ENCODE measurements at regions not wholly inside any gene's neighbourhood (a gene's known extent, or its start where the extent isn't known, plus 50 kb on each side); places are given as distances from the start of the nearest gene placed in this dataset.

GRCh38 chr4:33386764-33387163 is 2666.6 kb downstream of the PCDH7 start:
- Histone ChIP-seq H3K9ac (ENCODE audit: low read length) (no peak overlapping the region), H3K27ac (ENCODE audit: low read depth, low read length) (no peak overlapping the region), H3K4me1 (ENCODE audit: control insufficient read depth, insufficient read depth, low read length) (no peaks in the 10 kb centered on the region), H3K36me3 (ENCODE audit: control insufficient read depth, insufficient read depth, low read length) (no peaks in the 10 kb centered on the region), H3K27me3 (ENCODE audit: control insufficient read depth, insufficient read depth, low read length) (no peaks in the 10 kb centered on the region), H3K4me3 (ENCODE audit: low read depth, low read length) (no peak overlapping the region), H3K9me3 (ENCODE audit: control insufficient read depth, insufficient read depth, low read depth, low read length) (peaks cover 10% of the 10 kb centered on the region; the same call in 1 of the 2 replicates)

DNA sequence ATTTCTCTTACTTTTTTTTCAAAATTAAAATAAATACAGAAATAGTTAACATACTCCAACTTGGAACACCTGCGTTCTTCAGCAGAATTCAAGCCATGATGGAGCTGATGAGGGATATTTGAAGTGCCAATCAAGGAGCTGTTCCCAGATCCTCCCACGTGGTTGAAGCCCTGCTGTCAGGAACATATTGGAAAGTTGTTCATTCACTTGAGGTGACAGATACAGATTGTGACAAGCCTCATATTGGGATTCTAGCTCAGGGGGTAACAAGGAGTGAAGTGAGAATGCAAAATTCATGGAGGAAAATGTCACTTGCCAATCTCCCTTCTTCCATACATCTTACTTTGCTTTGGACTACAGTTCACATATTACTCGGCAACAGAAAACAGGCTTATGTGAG is 2670.8 kb downstream of the PCDH7 start:
- H3K36me3 ChIP-seq (ENCODE audit: control insufficient read depth, insufficient read depth, low read length), result no peaks in the 10 kb centered on the region
- H3K9ac ChIP-seq (ENCODE audit: low read length), result no peak overlapping the region
- H3K4me1 ChIP-seq (ENCODE audit: control insufficient read depth, insufficient read depth, low read length), result no peaks in the 10 kb centered on the region
- no peak overlapping the region for H3K27ac ChIP-seq (ENCODE audit: low read depth, low read length)
- H3K4me3 ChIP-seq (ENCODE audit: low read depth, low read length), result no peak overlapping the region
- H3K27me3 ChIP-seq (ENCODE audit: control insufficient read depth, insufficient read depth, low read length), result no peaks in the 10 kb centered on the region
- no peaks in the 10 kb centered on the region for H3K9me3 ChIP-seq (ENCODE audit: control insufficient read depth, insufficient read depth, low read depth, low read length)

DNA sequence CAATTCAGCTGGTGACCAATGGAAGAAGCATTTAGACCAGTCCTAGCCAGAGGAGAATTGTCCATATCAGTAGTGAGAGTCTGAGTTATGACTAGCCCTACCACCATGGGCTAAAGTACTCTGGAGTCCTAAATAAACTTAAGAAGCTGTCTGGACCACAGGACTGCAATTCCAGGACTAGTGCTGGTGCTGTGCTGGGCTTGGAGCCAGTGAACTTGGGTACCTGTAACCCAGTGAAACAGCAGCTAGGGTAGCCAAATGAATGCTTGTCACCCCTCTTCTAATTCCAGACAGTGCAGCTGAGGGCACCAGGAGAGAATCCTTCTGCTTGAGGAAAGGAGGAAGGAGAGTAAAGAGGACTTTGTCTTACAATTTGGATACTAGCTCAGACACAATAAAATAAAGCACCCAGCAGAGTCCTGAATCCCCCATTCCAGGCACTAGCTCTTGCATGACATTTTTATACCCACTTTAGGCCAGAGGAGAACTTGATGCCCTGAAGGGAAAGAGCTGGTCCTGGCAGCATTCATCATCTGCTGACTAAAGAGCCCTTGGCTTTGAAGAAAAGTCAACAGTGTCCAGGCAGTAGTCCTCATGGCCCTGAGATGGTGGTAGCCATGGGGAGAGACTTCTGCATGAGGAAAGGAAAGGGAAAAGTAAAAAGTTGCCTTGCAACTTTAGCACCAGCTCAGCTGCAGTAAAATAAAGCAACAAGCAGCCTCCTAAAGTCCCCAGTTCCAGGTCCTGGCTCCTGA is 2675.7 kb downstream of the PCDH7 start:
- H3K9ac ChIP-seq (ENCODE audit: low read length), result no peak overlapping the region
- H3K27me3 ChIP-seq (ENCODE audit: control insufficient read depth, insufficient read depth, low read length), result no peaks in the 10 kb centered on the region
- no peak overlapping the region for H3K27ac ChIP-seq (ENCODE audit: low read depth, low read length)
- no peak overlapping the region for H3K4me3 ChIP-seq (ENCODE audit: low read depth, low read length)
- H3K4me1 ChIP-seq (ENCODE audit: control insufficient read depth, insufficient read depth, low read length), result no peaks in the 10 kb centered on the region
- no peaks in the 10 kb centered on the region for H3K9me3 ChIP-seq (ENCODE audit: control insufficient read depth, insufficient read depth, low read depth, low read length)
- no peaks in the 10 kb centered on the region for H3K36me3 ChIP-seq (ENCODE audit: control insufficient read depth, insufficient read depth, low read length)

DNA sequence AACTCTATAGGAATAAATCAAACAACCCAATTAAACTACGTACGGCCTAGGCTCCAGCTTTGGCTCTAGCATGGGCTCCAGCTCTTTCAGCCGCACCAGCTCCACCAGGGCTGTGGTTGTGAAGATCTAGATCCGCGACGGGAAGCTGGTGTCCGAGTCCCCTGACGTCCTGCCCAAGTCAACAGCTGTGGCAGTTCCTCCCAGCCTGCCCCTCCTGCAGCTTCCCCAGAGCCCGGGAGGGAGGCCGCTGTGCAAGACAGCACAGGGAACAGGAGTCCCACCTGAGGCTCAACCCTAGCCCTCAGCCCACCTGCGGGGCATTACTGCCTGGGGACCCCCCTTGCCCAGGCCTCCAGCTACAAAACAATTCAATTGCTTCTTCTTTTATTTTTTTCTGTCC is 2680.3 kb downstream of the PCDH7 start:
- no peak overlapping the region for H3K4me3 ChIP-seq (ENCODE audit: low read depth, low read length)
- H3K27me3 ChIP-seq (ENCODE audit: control insufficient read depth, insufficient read depth, low read length), result no peaks in the 10 kb centered on the region
- H3K9ac ChIP-seq (ENCODE audit: low read length), result no peak overlapping the region
- no peaks in the 10 kb centered on the region for H3K36me3 ChIP-seq (ENCODE audit: control insufficient read depth, insufficient read depth, low read length)
- H3K4me1 ChIP-seq (ENCODE audit: control insufficient read depth, insufficient read depth, low read length), result no peaks in the 10 kb centered on the region
- no peak overlapping the region for H3K27ac ChIP-seq (ENCODE audit: low read depth, low read length)
- H3K9me3 ChIP-seq (ENCODE audit: control insufficient read depth, insufficient read depth, low read depth, low read length), result no peaks in the 10 kb centered on the region

DNA sequence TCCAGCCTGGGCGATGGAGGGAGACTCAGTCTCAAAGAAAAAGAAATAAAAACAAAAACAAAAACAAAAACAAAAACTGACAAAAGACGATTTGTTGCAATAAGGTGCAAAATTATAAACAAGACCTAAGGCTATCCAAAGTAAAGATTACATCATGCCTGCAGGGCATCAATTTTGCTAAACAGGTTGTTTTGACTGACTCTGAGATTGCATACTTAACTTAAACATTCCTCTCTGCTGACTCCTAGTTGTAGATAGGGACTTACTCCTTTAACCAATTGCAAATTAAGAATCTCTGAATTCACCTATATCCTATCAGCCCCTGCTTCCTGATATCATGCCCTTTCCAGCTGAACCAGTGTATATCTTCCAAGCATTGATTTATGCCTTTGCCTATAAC is 2687.3 kb downstream of the PCDH7 start:
- no peaks in the 10 kb centered on the region for H3K36me3 ChIP-seq (ENCODE audit: control insufficient read depth, insufficient read depth, low read length)
- no peaks in the 10 kb centered on the region for H3K4me1 ChIP-seq (ENCODE audit: control insufficient read depth, insufficient read depth, low read length)
- H3K4me3 ChIP-seq (ENCODE audit: low read depth, low read length), result no peak overlapping the region
- H3K9me3 ChIP-seq (ENCODE audit: control insufficient read depth, insufficient read depth, low read depth, low read length), result no peaks in the 10 kb centered on the region
- no peaks in the 10 kb centered on the region for H3K27me3 ChIP-seq (ENCODE audit: control insufficient read depth, insufficient read depth, low read length)
- H3K9ac ChIP-seq (ENCODE audit: low read length), result no peak overlapping the region
- H3K27ac ChIP-seq (ENCODE audit: low read depth, low read length), result no peak overlapping the region

DNA sequence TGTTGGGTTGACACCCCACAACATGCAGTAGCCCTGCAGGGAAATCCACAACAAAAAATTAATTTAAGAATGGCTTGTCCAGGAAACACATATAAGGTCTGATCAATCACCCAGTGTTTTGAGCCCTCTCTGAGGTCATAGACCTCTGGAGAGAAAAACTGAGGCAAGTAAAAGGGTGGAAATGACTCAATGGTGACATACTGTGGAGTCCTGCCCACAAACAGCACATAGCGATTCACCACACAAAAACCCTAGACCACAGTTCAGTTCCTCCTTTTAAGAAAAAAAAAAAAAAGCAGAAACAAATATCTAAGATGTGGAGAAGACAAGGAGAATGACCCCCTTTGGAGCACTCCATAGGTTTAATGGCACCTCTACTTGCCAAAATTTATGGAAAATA is 2691.0 kb downstream of the PCDH7 start:
- no peak overlapping the region for H3K9ac ChIP-seq (ENCODE audit: low read length)
- no peaks in the 10 kb centered on the region for H3K36me3 ChIP-seq (ENCODE audit: control insufficient read depth, insufficient read depth, low read length)
- no peak overlapping the region for H3K4me3 ChIP-seq (ENCODE audit: low read depth, low read length)
- H3K4me1 ChIP-seq (ENCODE audit: control insufficient read depth, insufficient read depth, low read length), result no peaks in the 10 kb centered on the region
- H3K27ac ChIP-seq (ENCODE audit: low read depth, low read length), result no peak overlapping the region
- no peaks in the 10 kb centered on the region for H3K27me3 ChIP-seq (ENCODE audit: control insufficient read depth, insufficient read depth, low read length)
- peaks cover 12% of the 10 kb centered on the region for H3K9me3 ChIP-seq (ENCODE audit: control insufficient read depth, insufficient read depth, low read depth, low read length)

- Histone ChIP-seq H3K9ac (ENCODE audit: low read length) (no peak overlapping the region), H3K27ac (ENCODE audit: low read depth, low read length) (no peak overlapping the region), H3K36me3 (ENCODE audit: control insufficient read depth, insufficient read depth, low read length) (no peaks in the 10 kb centered on the region), H3K4me1 (ENCODE audit: control insufficient read depth, insufficient read depth, low read length) (no peaks in the 10 kb centered on the region), H3K27me3 (ENCODE audit: control insufficient read depth, insufficient read depth, low read length) (no peaks in the 10 kb centered on the region), H3K4me3 (ENCODE audit: low read depth, low read length) (no peak overlapping the region), H3K9me3 (ENCODE audit: control insufficient read depth, insufficient read depth, low read depth, low read length) (no peaks in the 10 kb centered on the region)
Observed at GRCh38 chr4:33421887-33422286, 2701.7 kb downstream of the PCDH7 start.

DNA sequence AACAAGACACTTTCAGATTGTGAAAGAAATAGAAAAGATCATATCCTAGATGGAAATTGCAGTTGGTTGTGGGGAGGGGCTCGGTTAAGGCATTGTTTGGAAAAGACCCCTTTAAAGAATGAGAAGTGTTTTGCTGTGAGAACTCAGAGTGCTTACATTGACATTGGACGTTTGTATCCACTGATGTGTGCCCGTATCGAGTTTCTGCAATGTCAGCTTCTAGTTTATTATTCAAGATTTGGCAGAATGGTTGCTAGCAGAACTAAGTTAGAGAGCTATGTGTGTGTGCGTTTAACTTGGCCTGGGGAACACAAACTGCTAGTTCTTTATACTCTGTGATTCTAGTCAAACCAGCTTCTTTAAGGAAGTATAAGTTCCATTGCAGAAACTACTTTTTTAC is 2702.5 kb downstream of the PCDH7 start:
- Histone ChIP-seq H3K36me3 (ENCODE audit: control insufficient read depth, insufficient read depth, low read length) (no peaks in the 10 kb centered on the region), H3K4me3 (ENCODE audit: low read depth, low read length) (no peak overlapping the region), H3K27me3 (ENCODE audit: control insufficient read depth, insufficient read depth, low read length) (no peaks in the 10 kb centered on the region), H3K9ac (ENCODE audit: low read length) (no peak overlapping the region), H3K9me3 (ENCODE audit: control insufficient read depth, insufficient read depth, low read depth, low read length) (no peaks in the 10 kb centered on the region), H3K27ac (ENCODE audit: low read depth, low read length) (no peak overlapping the region), H3K4me1 (ENCODE audit: control insufficient read depth, insufficient read depth, low read length) (no peaks in the 10 kb centered on the region)

GRCh38 chr4:33425936-33426335 is 2705.8 kb downstream of the PCDH7 start:
- no peak overlapping the region for H3K4me3 ChIP-seq (ENCODE audit: low read depth, low read length)
- H3K4me1 ChIP-seq (ENCODE audit: control insufficient read depth, insufficient read depth, low read length), result no peaks in the 10 kb centered on the region
- no peaks in the 10 kb centered on the region for H3K27me3 ChIP-seq (ENCODE audit: control insufficient read depth, insufficient read depth, low read length)
- no peaks in the 10 kb centered on the region for H3K9me3 ChIP-seq (ENCODE audit: control insufficient read depth, insufficient read depth, low read depth, low read length)
- H3K36me3 ChIP-seq (ENCODE audit: control insufficient read depth, insufficient read depth, low read length), result no peaks in the 10 kb centered on the region
- no peak overlapping the region for H3K27ac ChIP-seq (ENCODE audit: low read depth, low read length)
- no peak overlapping the region for H3K9ac ChIP-seq (ENCODE audit: low read length)

DNA sequence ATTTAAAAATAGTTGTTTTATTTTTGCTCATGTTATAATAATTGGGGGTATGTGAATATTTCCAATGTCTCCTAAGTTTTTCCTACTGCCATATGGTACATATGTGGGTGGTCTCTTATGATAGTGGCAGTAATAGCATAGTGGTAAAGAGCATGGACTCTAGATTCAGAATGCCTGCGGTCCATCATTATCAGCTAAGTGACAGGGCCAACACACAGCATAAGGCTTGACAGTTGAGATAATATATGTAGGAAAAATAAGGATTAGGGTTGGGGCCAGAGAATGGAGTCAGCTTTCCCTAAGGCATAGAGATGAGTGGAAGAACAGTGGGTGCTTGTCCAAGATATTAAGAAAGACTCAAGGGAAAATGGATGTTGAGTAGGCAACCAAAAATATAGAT is 2707.5 kb downstream of the PCDH7 start:
- Histone ChIP-seq H3K4me1 (ENCODE audit: control insufficient read depth, insufficient read depth, low read length) (no peaks in the 10 kb centered on the region), H3K4me3 (ENCODE audit: low read depth, low read length) (no peak overlapping the region), H3K36me3 (ENCODE audit: control insufficient read depth, insufficient read depth, low read length) (no peaks in the 10 kb centered on the region), H3K9me3 (ENCODE audit: control insufficient read depth, insufficient read depth, low read depth, low read length) (no peaks in the 10 kb centered on the region), H3K9ac (ENCODE audit: low read length) (no peak overlapping the region), H3K27me3 (ENCODE audit: control insufficient read depth, insufficient read depth, low read length) (no peaks in the 10 kb centered on the region), H3K27ac (ENCODE audit: low read depth, low read length) (no peak overlapping the region)

GRCh38 chr4:33429971-33430370 is 2709.8 kb downstream of the PCDH7 start:
- Histone ChIP-seq H3K9me3 (ENCODE audit: control insufficient read depth, insufficient read depth, low read depth, low read length) (no peaks in the 10 kb centered on the region), H3K4me1 (ENCODE audit: control insufficient read depth, insufficient read depth, low read length) (no peaks in the 10 kb centered on the region), H3K27me3 (ENCODE audit: control insufficient read depth, insufficient read depth, low read length) (no peaks in the 10 kb centered on the region), H3K36me3 (ENCODE audit: control insufficient read depth, insufficient read depth, low read length) (no peaks in the 10 kb centered on the region), H3K9ac (ENCODE audit: low read length) (no peak overlapping the region), H3K4me3 (ENCODE audit: low read depth, low read length) (no peak overlapping the region), H3K27ac (ENCODE audit: low read depth, low read length) (no peak overlapping the region)
